GM18907 (cell line): ENCODE measurements at regions not wholly inside any gene's neighbourhood (a gene's known extent, or its start where the extent isn't known, plus 50 kb on each side); places are given as distances from the start of the nearest gene placed in this dataset.

ENCODE experiments used
- ATAC-seq: cut with Tn5 transposase; IDR thresholded peaks from one replicate; pipeline ENCODE4 v1.9.1; 2021; ENCODE audit warnings: mild to moderate bottlenecking, moderate library complexity; ENCODE audit not compliant: unreplicated experiment

GRCh38 chr12:105834496-105834895, 304.3 kb downstream of the NUAK1 start:
- no peak for ATAC-seq

- ATAC-seq = no peak
Observed at GRCh38 chr12:105835580-105836241, 303.0 kb downstream of the NUAK1 start.

GRCh38 chr12:105836242-105836622, 302.5 kb downstream of the NUAK1 start:
- no peak for ATAC-seq

- no peak for ATAC-seq
Observed at GRCh38 chr12:105839629-105840127, 299.1 kb downstream of the NUAK1 start.

- no peak for ATAC-seq
Observed at GRCh38 chr12:105840384-105840783, 298.4 kb downstream of the NUAK1 start.

GRCh38 chr12:105841840-105842239, 296.9 kb downstream of the NUAK1 start:
- ATAC-seq = no peak

GRCh38 chr12:105843561-105843960, 295.2 kb downstream of the NUAK1 start:
- ATAC-seq = no peak

GRCh38 chr12:105843986-105844760, 294.6 kb downstream of the NUAK1 start:
- no peak for ATAC-seq

GRCh38 chr12:105846331-105846730, 292.4 kb downstream of the NUAK1 start:
- no peak for ATAC-seq

GRCh38 chr12:105847068-105847467, 291.7 kb downstream of the NUAK1 start:
- no peak for ATAC-seq

GRCh38 chr12:105848286-105848685, 290.5 kb downstream of the NUAK1 start:
- ATAC-seq = no peak

- no peak for ATAC-seq
Observed at GRCh38 chr12:105850103-105850968, 288.4 kb downstream of the NUAK1 start.

- no peak for ATAC-seq
Observed at GRCh38 chr12:105852496-105852895, 286.3 kb downstream of the NUAK1 start.

- no peak for ATAC-seq
Observed at GRCh38 chr12:105852951-105853350, 285.8 kb downstream of the NUAK1 start.

- no peak for ATAC-seq
Observed at GRCh38 chr12:105854071-105854470, 284.7 kb downstream of the NUAK1 start.

GRCh38 chr12:105855361-105856047, 283.2 kb downstream of the NUAK1 start:
- no peak for ATAC-seq

GRCh38 chr12:105856048-105856405, 282.7 kb downstream of the NUAK1 start:
- no peak for ATAC-seq

- ATAC-seq = no peak
Observed at GRCh38 chr12:105858981-105859710, 279.6 kb downstream of the NUAK1 start.

GRCh38 chr12:105860561-105861207, 278.1 kb downstream of the NUAK1 start:
- ATAC-seq = no peak

GRCh38 chr12:105861227-105861626, 277.5 kb downstream of the NUAK1 start:
- ATAC-seq = no peak
